GM19351 (cell line): ENCODE measurements at regions not wholly inside any gene's neighbourhood (a gene's known extent, or its start where the extent isn't known, plus 50 kb on each side); places are given as distances from the start of the nearest gene placed in this dataset.

Experiments
- ATAC-seq: cut with Tn5 transposase; IDR thresholded peaks from one replicate; pipeline ENCODE4 v1.9.1; 2021; ENCODE audit warnings: mild to moderate bottlenecking, moderate library complexity; ENCODE audit not compliant: unreplicated experiment

GRCh38 chr1:90502696-90503095, 214.4 kb downstream of the BARHL2 start:
- ATAC-seq, result no peak

- no peak for ATAC-seq
These were observed 214.9 kb downstream of the BARHL2 start for GRCh38 chr1:90502194-90502593.

GRCh38 chr1:90501281-90501680, 215.8 kb downstream of the BARHL2 start:
- ATAC-seq, result no peak

GRCh38 chr1:90494748-90495282, 222.3 kb downstream of the BARHL2 start:
- ATAC-seq, result no peak

- no peak for ATAC-seq
These were observed 228.7 kb downstream of the BARHL2 start for GRCh38 chr1:90488451-90488850.

GRCh38 chr1:90486996-90487395, 230.1 kb downstream of the BARHL2 start:
- no peak for ATAC-seq

- ATAC-seq, result no peak
These were observed 230.8 kb downstream of the BARHL2 start for GRCh38 chr1:90486134-90486824.

- ATAC-seq, result no peak
These were observed 236.7 kb downstream of the BARHL2 start for GRCh38 chr1:90480271-90480835.

GRCh38 chr1:90476994-90477393, 240.1 kb downstream of the BARHL2 start:
- no peak for ATAC-seq

GRCh38 chr1:90476411-90476810, 240.7 kb downstream of the BARHL2 start:
- no peak for ATAC-seq

GRCh38 chr1:90475631-90476030, 241.5 kb downstream of the BARHL2 start:
- no peak for ATAC-seq

- ATAC-seq, result no peak
These were observed 242.4 kb downstream of the BARHL2 start for GRCh38 chr1:90474731-90475130.

- ATAC-seq, result no peak
These were observed 242.9 kb downstream of the BARHL2 start for GRCh38 chr1:90474158-90474557.

- ATAC-seq, result no peak
These were observed 244.3 kb downstream of the BARHL2 start for GRCh38 chr1:90472775-90473174.

GRCh38 chr1:90459570-90459969, 257.5 kb downstream of the BARHL2 start:
- ATAC-seq, result no peak

- no peak for ATAC-seq
These were observed 259.1 kb downstream of the BARHL2 start for GRCh38 chr1:90457985-90458384.

- no peak for ATAC-seq
These were observed 264.6 kb downstream of the BARHL2 start for GRCh38 chr1:90452491-90452890.

GRCh38 chr1:90443354-90443753, 273.7 kb downstream of the BARHL2 start:
- no peak for ATAC-seq

GRCh38 chr1:90435351-90435750, 281.8 kb downstream of the BARHL2 start:
- no peak for ATAC-seq

- no peak for ATAC-seq
These were observed 282.6 kb downstream of the BARHL2 start for GRCh38 chr1:90434460-90434859.

- no peak for ATAC-seq
These were observed 300.0 kb downstream of the BARHL2 start for GRCh38 chr1:90417126-90417525.

GRCh38 chr1:90414201-90414600, 302.9 kb downstream of the BARHL2 start:
- ATAC-seq, result no peak

GRCh38 chr1:90413519-90413918, 303.6 kb downstream of the BARHL2 start:
- ATAC-seq, result no peak
